Stimulated activated CD8-positive, alpha-beta memory T cell treated with anti-CD3 and anti-CD28 coated beads, Interleukin-15, amount 100 ng/mL, for 4 hours (primary cell): ENCODE measurements at regions not wholly inside any gene's neighbourhood (a gene's known extent, or its start where the extent isn't known, plus 50 kb on each side); places are given as distances from the start of the nearest gene placed in this dataset.
A peak's percentile ranks its signal among the peaks of the same experiment; 100 is the strongest.

Experiments used
- DNase-seq, 2 donors: peaks; one replicate each; pipeline ENCODE4 v3.0.0-alpha.2; 2020; ENCODE audit warnings: low read depth in 2 of 2

DNA sequence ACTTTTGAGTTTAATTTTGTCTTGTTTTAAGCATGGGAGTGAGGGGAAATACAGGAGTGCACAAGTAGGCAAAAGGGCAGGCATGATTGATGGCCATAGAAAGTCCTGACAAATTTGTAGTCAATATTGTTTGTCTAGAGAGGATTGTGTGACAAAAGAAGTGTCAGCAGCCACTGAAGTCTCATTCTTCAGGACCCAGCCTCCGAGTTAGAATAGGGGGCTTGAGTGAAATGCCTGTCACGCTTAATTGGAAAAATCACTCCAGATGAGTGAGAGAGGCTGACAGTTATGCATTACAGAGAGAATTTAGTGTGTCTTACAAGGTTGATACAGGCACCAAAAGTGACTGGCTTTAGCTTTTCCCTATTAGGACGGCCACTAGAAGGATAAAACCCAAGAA is 81.9 kb upstream of the RPS23 start:
- DNase-seq, result no peak

DNA sequence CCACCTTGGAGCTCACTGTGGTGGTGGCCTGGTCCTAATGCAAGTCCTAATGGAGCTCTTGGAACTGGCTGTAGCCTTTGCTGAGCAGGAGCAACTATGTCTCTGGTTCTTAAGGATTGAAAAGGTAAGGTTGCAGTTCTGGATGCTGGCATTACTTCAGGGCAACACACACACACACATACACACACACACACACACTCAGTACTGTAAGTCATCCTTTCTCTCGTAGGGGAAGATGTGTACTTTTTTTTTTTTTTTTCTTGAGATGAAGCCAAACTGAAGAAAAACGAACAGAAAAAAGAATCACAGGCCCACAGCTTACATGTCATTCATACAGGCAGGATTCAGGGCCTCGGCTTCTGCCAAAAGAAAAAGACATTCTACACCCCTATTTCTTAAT is 81.1 kb upstream of the RPS23 start:
- DNase-seq, result no peak

DNA sequence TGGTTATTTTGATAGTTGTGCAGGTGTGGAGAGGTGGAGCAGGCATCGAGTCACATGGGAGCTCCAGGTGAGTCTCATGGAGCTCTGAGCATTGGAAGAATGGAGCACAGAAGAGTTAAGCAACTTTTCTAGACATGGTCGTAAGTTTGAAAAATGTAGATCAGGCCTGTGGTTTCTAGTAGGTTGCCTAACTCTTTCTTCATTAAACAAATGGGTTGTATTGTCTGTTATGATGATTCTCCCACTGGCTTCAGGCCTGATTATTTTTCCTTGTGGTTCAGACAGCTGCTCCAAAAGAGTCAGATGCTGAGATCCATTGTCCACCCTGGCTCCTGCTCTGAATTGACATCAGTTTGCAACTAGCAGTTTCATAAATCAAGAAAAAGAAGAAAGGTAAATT is 80.3 kb upstream of the RPS23 start:
- no peak for DNase-seq

GRCh38 chr5:82356808-82357671 is 78.9 kb upstream of the RPS23 start:
- peak; percentile 38 to 54 for DNase-seq

- DNase-seq, result no peak
Measured at GRCh38 chr5:82356021-82356420, 77.9 kb upstream of the RPS23 start.

DNA sequence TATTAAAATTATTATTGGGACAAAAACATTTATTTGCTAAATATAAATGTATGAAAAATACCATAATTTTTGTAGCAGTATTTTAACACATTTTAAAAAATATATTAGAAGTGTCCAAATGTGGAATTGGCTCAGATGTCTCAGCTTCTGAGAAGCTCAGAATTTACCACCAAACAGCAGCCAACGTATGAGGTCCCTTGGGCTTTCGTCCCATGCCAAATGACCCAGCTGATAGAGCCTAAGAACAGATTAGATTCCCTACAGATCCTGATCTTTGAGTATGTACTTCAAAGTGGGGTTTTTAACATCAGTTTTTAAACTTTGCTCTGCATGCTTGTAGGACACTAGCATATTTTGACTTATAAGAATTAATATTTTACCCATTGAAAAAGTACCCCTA is 77.3 kb upstream of the RPS23 start:
- DNase-seq, result no peak

GRCh38 chr5:82355053-82355452 is 76.9 kb upstream of the RPS23 start:
- no peak for DNase-seq

- no peak for DNase-seq
Measured at GRCh38 chr5:82354543-82354942, 76.4 kb upstream of the RPS23 start.

GRCh38 chr5:82353522-82353921 is 75.4 kb upstream of the RPS23 start:
- no peak for DNase-seq

DNA sequence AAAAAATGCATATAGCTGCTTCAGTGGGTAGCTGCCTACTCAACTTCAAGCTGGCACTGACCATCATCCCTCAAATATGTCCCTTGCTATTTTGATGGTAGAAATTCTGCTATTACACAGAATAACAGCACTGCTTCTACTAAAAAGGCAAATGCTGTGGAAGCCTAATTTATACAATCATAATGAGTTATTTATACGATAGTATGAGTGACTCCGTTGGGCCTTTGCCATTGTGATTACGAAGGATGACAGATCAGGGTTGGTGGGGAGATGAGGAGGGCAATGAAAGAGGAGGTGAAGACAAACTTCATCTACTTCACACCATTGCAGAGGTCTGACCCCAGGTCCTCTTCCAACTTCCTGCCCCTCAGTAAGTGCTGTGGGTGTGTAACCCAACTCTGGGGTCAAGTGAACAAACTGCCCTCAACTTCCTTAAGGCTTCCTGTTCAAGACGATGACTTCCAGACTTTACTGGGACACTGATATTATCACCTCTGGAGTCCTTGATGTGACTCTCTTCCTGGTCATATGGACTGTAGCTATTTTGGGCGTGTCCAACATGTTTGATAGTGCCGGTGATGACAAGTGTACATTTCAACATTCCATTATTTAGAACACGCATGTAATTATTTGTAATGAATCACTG is 74.1 kb upstream of the RPS23 start:
- DNase-seq, result no peak

- DNase-seq, result no peak
Measured at GRCh38 chr5:82351754-82352145, 73.6 kb upstream of the RPS23 start.

DNA sequence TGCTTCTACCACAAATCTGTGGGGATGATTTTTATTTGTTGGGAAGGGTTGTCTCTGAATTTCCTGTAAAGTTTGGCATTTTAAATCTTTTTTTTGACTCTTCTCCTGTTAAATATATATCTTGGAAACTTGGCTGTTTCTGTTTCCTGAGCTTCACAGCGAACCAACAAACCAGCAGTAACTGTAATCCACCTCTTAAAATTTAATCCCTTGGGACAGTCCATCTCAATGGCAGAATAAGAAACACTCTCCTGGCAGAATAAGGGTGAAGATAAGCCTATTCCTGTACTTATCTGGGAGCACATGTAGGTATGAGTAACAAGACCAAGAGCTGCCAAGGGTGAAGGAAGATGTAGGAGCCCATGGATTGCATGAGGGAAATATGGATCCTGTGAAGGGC is 73.1 kb upstream of the RPS23 start:
- DNase-seq, result no peak

DNA sequence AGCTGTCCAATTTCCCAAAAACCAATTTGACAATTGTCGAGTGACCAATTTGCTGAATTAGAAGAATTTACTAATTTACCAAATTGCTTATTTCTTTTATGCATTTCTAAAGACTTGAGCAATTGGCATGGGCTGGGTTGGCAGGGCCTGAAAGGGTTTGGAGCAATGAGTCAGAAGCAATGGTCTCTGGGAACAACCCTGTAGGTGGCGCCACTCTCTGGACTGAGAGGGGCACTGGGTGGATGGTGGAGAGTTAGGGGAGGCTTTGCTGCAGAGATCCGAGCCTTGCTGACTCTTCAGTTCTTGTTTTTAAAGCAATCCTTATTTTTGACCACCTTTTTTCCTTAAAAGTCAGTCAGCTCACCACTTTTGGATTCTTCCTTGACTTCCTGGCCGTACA is 71.5 kb upstream of the RPS23 start:
- no peak for DNase-seq

DNA sequence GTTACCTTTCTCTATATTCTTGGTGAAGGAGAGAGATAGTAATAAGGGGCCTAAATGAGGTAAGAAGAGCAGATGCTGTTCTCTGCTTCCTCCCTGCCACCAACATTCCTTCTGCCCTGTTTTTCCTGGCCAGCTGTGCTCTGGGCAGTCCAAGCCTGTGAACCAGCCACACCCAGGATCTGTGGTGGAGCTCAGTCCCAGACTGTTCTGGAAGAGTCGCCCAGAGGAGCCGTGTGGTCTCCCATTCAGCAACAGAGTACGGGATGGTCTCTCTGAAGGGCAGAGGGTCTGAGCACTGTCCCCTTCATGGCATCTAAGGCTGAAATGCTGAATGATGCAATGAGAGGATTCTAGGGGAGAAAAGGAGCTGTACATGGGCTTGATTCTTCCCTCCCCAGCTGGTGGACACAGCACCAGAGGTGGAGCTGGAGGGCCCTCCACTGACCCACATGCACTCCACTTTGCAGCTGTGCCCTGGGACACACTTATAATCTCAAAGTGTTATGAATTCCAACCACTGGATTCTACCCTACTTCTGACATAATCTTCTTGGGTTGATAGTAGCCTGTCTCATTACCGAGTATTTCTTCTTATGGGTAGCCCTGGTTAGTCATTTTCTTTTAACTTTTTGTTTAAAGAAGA is 70.8 kb upstream of the RPS23 start:
- no peak for DNase-seq

- no peak for DNase-seq
Measured at GRCh38 chr5:82347201-82347865, 69.2 kb upstream of the RPS23 start.

DNA sequence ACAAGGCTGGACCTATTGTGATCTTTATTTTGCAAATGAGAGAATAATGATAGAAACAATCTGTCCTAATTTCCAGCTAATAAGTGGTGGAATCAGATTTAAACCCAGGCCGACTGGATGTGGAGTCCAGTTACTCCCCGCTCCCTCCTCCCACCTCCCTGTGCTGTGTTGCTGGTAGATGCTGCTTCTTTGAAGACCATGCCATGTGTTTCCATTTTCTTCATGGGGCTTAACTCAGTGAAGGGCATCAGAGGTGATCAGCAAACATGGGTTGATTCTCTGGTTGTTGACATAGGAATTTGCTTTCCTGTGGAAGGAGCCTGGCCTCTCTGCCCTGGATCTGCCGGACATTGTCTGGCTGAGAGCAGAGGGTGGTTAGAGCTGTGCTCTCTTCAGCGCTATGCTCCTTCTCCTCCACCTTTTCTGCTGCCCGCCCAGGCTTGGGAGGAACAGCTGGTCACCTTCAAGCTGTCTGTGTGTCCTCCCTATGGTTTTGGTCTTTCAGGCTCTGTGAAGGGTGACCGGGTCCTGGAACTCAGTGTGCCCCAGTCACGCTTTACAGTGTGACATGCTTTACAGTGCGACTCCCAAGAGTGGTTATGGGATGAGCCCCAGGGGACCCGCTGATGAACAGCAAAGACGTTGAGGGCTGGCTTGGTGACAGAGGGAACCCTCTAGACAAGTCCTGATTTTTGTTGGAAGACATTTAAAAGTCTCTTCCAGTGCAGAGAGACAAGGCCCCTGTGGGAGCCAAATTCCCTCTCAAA is 68.4 kb upstream of the RPS23 start:
- no peak for DNase-seq

- DNase-seq, result no peak
Measured at GRCh38 chr5:82345108-82345507, 67.0 kb upstream of the RPS23 start.

GRCh38 chr5:82341325-82341724 is 63.2 kb upstream of the RPS23 start:
- no peak for DNase-seq

DNA sequence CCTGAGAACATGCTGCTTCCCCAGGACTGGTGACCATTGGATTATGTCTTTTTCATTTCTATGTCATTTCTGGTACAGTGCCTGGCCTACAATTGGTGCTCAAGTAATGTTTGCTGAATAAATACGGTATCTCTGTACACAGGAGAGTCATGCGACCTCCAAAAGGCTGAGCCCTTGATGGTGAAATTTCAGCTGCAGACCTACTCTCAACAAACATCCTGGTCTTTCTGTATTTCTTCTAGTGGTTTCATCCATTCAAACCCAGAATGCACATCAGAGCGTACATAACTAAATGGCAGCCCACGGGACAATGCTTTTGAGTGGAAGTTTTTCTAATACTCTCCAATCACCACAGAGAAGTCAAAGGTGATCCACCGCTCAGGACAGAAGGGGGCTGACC is 62.6 kb upstream of the RPS23 start:
- DNase-seq, result no peak

DNA sequence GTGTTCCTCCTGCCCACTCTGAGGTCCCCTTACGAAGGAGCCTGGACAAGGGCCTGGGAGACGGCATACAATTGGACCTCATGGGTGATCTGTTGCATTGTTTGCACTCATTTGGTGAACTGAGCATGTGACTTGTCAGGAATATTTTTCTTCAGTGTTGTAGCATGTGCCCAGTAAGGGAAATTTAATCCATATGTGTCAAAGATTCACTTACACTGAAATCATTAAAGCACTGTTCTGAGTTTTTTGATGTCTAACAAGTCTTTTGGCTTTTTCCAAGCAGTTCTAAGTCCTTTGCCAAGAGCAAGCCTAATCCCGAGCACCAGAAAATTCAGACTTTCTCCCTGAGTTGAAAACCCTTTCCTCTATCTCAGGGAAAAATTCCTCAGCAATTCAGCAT is 61.6 kb upstream of the RPS23 start:
- DNase-seq, result no peak

GRCh38 chr5:82338771-82339373 is 60.7 kb upstream of the RPS23 start:
- DNase-seq, result no peak
